Large intestine (tissue), 3 donors: ENCODE measurements at regions not wholly inside any gene's neighbourhood (a gene's known extent, or its start where the extent isn't known, plus 50 kb on each side); places are given as distances from the start of the nearest gene placed in this dataset.

Experiments used
- DNase-seq, 2 donors: peaks; one replicate each; pipeline versions ENCODE4 v3.0.0 to v3.0.0-alpha.2; 2013
- H3K27ac ChIP-seq: one replicate; pipeline ENCODE4 v1.5.1; 2013; ENCODE audit warnings: low read length
- H3K27me3 ChIP-seq: 2 replicates; pipeline ENCODE4 v1.6.1; 2013; ENCODE audit warnings: low read length; ENCODE audit not compliant: control insufficient read depth, insufficient read depth
- H3K36me3 ChIP-seq: 2 replicates; pipeline ENCODE4 v1.6.1; 2013; ENCODE audit warnings: low read length; ENCODE audit not compliant: control insufficient read depth, insufficient read depth
- H3K4me1 ChIP-seq: one replicate; pipeline ENCODE4 v1.6.1; 2013; ENCODE audit warnings: low read length; ENCODE audit not compliant: control insufficient read depth, insufficient read depth
- H3K4me3 ChIP-seq: one replicate; pipeline ENCODE4 v1.5.1; 2013; ENCODE audit warnings: low read length
- H3K9me3 ChIP-seq: one replicate; pipeline ENCODE4 v1.6.1; 2013; ENCODE audit warnings: mild to moderate bottlenecking, low read depth, low read length, moderate library complexity; ENCODE audit not compliant: control insufficient read depth
- WGBS: methylation state at CpG from one replicate; pipeline ENCODE4 v1.1.5; 2013; ENCODE audit warnings: low lambda C conversion rate; ENCODE audit not compliant: insufficient coverage; 5-methylcytosine and 5-hydroxymethylcytosine counted together

DNA sequence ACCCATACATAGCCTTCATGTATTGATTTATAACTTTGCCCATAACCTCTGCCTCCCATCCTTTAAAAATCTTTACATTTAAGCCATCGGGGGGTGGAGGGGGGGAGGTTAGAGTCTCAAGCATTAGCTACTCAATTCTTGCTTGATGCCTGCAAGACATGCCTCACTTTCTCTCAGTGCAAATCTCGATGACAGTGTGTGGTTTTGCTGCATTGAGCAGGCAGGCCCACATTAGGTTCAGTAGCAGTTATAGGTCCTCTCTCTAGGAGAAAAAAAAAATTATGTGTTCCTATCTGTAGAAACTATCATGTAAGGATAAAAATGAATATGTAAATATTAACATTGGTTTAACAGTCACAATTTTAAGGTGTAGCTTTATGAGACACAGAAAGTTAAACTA lies 314.0 kb upstream of the ANO3 start:
- H3K9me3 ChIP-seq: no peaks in the 10 kb centered on the region
- no peak for DNase-seq
- no CpG with 5 or more reads among the region's 2 CpGs for WGBS
- H3K27me3 ChIP-seq: no peaks in the 10 kb centered on the region
- no peak overlapping the region for H3K4me3 ChIP-seq
- H3K36me3 ChIP-seq: no peaks in the 10 kb centered on the region
- H3K4me1 ChIP-seq: no peaks in the 10 kb centered on the region
- H3K27ac ChIP-seq: no peak overlapping the region

DNA sequence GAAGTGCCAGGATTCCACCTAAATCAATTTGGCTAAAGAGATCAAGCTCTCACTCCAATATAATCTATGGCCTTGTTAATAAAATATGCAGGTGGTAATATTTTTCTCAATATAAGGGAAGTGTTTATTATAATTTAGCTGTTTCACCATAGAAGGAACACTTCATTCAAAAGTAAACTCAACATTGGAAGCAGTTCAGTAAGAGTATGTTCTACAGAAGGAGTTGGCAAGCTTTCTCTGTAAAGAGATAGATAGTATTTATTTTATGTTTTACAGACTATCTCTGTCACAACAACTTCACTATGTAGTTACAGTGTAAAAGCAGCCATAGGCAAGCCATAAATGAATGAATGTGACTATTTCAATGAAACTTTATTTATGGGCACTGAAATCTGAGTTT lies 313.6 kb upstream of the ANO3 start:
- Histone ChIP-seq H3K4me3 (no peak overlapping the region), H3K27ac (no peak overlapping the region), H3K27me3 (no peaks in the 10 kb centered on the region), H3K4me1 (no peaks in the 10 kb centered on the region), H3K36me3 (no peaks in the 10 kb centered on the region), H3K9me3 (no peaks in the 10 kb centered on the region)
- DNase-seq: no peak

GRCh38 chr11:26019386-26019785 lies 312.5 kb upstream of the ANO3 start:
- no peaks in the 10 kb centered on the region for H3K9me3 ChIP-seq
- no peaks in the 10 kb centered on the region for H3K4me1 ChIP-seq
- no peak for DNase-seq
- no peaks in the 10 kb centered on the region for H3K27me3 ChIP-seq
- no peaks in the 10 kb centered on the region for H3K36me3 ChIP-seq
- no peak overlapping the region for H3K4me3 ChIP-seq
- H3K27ac ChIP-seq: no peak overlapping the region
- 100% methylated on average over 1 of the region's 3 CpGs for WGBS

DNA sequence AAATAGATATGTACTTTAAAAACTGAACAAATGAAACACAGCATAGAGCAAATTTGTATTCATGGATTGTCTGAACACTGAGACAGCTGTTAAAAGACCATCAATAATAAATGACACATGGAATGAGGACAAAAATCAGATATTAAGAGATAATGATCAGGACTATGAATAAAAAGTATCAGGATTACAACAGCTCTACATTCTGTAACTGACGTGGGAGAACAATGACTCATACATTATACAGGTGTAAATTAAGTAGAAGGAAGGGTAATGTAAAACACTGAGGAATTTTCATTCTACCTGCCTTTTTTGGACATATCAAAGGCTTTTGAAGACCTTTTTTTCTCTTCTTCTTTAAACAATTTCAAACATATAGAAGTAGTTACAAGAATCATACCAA lies 310.9 kb upstream of the ANO3 start:
- H3K36me3 ChIP-seq: no peaks in the 10 kb centered on the region
- no peaks in the 10 kb centered on the region for H3K9me3 ChIP-seq
- H3K4me1 ChIP-seq: no peaks in the 10 kb centered on the region
- WGBS: 33% methylated on average over 1 of the region's 1 CpG
- H3K27ac ChIP-seq: no peak overlapping the region
- DNase-seq: no peak
- no peak overlapping the region for H3K4me3 ChIP-seq
- no peaks in the 10 kb centered on the region for H3K27me3 ChIP-seq

GRCh38 chr11:26023057-26023456 lies 308.9 kb upstream of the ANO3 start:
- no peak overlapping the region for H3K27ac ChIP-seq
- 86% methylated on average over 2 of the region's 2 CpGs for WGBS

GRCh38 chr11:26025676-26026075 lies 306.3 kb upstream of the ANO3 start:
- Histone ChIP-seq H3K27me3 (no peaks in the 10 kb centered on the region), H3K36me3 (no peaks in the 10 kb centered on the region), H3K4me3 (no peak overlapping the region), H3K9me3 (no peaks in the 10 kb centered on the region), H3K27ac (no peak overlapping the region), H3K4me1 (no peaks in the 10 kb centered on the region)
- WGBS: 100% methylated on average over 2 of the region's 2 CpGs
- no peak for DNase-seq

More at GRCh38 chr11:26023057-26023456, 308.9 kb upstream of the ANO3 start:
- no peak for DNase-seq
- Histone ChIP-seq H3K9me3 (no peaks in the 10 kb centered on the region), H3K4me1 (no peaks in the 10 kb centered on the region), H3K4me3 (no peak overlapping the region), H3K27me3 (no peaks in the 10 kb centered on the region), H3K36me3 (no peaks in the 10 kb centered on the region)

DNA sequence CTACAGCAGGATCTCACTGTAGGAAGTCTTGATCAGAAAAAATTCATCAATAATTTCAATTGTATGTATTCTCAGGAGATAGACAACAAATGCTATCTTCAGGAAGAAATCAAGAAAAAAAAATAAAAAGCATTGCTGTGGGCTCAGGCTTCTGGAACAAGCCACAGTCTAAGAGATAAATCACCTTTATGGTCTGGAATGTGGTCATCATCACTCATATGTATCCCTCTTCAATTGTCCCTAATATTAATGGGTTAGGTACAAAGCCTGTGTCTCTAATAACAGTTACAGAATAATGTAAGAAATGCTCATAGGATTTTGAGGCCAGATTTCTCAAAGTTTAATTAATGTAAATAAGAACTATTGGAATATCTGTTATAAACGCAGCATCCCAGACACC lies 305.9 kb upstream of the ANO3 start:
- Histone ChIP-seq H3K36me3 (no peaks in the 10 kb centered on the region), H3K9me3 (no peaks in the 10 kb centered on the region), H3K4me3 (no peak overlapping the region), H3K27ac (no peak overlapping the region), H3K4me1 (no peaks in the 10 kb centered on the region), H3K27me3 (no peaks in the 10 kb centered on the region)
- WGBS: no CpG with 5 or more reads among the region's 1 CpG
- DNase-seq: no peak

DNA sequence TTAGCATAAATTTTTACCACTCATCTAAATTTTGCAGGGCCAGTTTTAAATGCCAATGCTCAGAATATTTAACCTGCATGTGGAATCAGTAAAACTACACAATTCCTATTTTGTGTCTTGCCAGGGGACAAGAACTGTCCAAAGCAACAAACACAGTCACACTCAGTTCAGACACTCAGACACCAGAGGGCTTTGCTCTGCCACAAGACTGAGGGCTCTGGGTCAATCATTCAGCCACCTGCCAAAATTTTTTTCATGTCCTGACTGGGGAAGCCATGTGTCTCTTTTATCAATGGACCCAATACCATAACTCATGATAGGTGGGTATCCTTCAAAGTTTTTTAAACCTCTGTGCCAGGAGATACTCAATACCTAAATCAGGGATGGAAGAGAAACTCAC lies 304.0 kb upstream of the ANO3 start:
- Histone ChIP-seq H3K4me3 (no peak overlapping the region), H3K9me3 (no peaks in the 10 kb centered on the region), H3K36me3 (no peaks in the 10 kb centered on the region), H3K27me3 (no peaks in the 10 kb centered on the region), H3K27ac (no peak overlapping the region), H3K4me1 (no peaks in the 10 kb centered on the region)
- DNase-seq: no peak

- WGBS: 40% methylated on average over 1 of the region's 2 CpGs
- Histone ChIP-seq H3K27ac (no peak overlapping the region), H3K4me1 (no peaks in the 10 kb centered on the region), H3K9me3 (no peaks in the 10 kb centered on the region), H3K36me3 (no peaks in the 10 kb centered on the region), H3K27me3 (no peaks in the 10 kb centered on the region), H3K4me3 (no peak overlapping the region)
- DNase-seq: no peak
Measured at GRCh38 chr11:26028393-26028911, 303.5 kb upstream of the ANO3 start.

DNA sequence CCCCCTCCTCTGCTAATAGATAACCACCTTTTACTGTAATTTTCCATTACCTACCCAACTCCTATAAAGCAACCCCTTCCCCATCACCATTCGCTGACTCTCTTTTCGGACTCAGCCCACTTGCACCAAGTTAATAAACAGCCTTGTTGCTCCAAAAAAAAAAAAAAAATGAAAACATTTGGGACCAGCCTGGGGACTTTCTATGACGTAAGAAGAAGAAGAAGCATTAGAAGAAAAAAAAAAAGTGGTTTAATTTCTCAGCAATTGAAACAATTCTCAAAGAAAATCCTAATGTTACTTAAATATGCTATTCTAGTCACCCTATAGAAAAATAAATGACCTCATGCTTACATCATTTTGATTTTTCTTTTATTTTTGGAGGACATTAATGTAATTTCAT lies 301.5 kb upstream of the ANO3 start:
- Histone ChIP-seq H3K4me3 (no peak overlapping the region), H3K4me1 (no peaks in the 10 kb centered on the region), H3K36me3 (no peaks in the 10 kb centered on the region), H3K27ac (no peak overlapping the region), H3K27me3 (no peaks in the 10 kb centered on the region), H3K9me3 (no peaks in the 10 kb centered on the region)
- WGBS: 80% methylated on average over 2 of the region's 3 CpGs
- DNase-seq: no peak

DNA sequence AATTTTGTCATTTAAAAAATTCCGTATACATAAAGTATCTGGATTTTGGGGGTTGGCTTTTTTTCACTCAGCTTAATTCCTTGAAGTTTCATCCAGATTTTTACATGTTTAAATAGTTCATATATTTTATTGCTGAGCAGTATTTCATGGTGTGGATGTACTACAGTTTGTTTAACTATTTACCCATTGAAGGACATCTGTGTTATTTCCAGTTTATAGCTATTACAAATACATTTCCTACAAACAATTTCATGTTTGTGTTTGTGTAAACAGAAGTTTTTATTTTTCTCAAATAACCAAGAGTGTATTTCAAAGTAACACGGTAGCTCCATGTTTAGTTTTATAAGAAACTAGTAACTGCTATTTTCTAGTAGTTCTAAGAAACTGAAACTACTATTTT lies 299.7 kb upstream of the ANO3 start:
- Histone ChIP-seq H3K27me3 (no peaks in the 10 kb centered on the region), H3K4me1 (no peaks in the 10 kb centered on the region), H3K27ac (no peak overlapping the region), H3K9me3 (no peaks in the 10 kb centered on the region), H3K4me3 (no peak overlapping the region), H3K36me3 (no peaks in the 10 kb centered on the region)
- no peak for DNase-seq
- WGBS: 42% methylated on average over 2 of the region's 2 CpGs
